ENCODE measurements at regions not wholly inside any gene's neighbourhood (a gene's known extent, or its start where the extent isn't known, plus 50 kb on each side); places are given as distances from the start of the nearest gene placed in this dataset.

GRCh38 chr4:130257271-130257670 lies 1161.3 kb downstream of the C4orf33 start:
- TF ChIP-seq CTCF (IDR thresholded peaks at IDR 0.05) (no peak), POLR2A (IDR thresholded peaks at IDR 0.05) (no peak)

All from right lobe of liver (tissue), 4 donors.